GM12892 (cell line): ENCODE measurements at regions not wholly inside any gene's neighbourhood (a gene's known extent, or its start where the extent isn't known, plus 50 kb on each side); places are given as distances from the start of the nearest gene placed in this dataset.

ENCODE experiments used
- POLR2A ChIP-seq: IDR thresholded peaks from 2 replicates; pipeline ENCODE4 v1.6.1; 2011; ENCODE audit warnings: low read depth, low read length, control low read depth
- POLR2AphosphoS5 ChIP-seq: IDR thresholded peaks from 2 replicates; pipeline ENCODE4 v1.6.1; 2011; ENCODE audit warnings: low read depth, low read length, control low read depth

- TF ChIP-seq POLR2A (no peak), POLR2AphosphoS5 (no peak)
Measured at GRCh38 chr2:23066686-23067085, 318.3 kb upstream of the KLHL29 start.
